RWPE2 (cell line): ENCODE measurements at regions not wholly inside any gene's neighbourhood (a gene's known extent, or its start where the extent isn't known, plus 50 kb on each side); places are given as distances from the start of the nearest gene placed in this dataset.

Source experiments
- ATAC-seq: fragments of 200-7000 bp; cut with Tn5 transposase; 3 replicates; pipeline ENCODE4 v1.9.1; 2021; ENCODE audit warnings: low read depth
- DNase-seq: peaks from one replicate; pipeline ENCODE4 v3.0.0-alpha.2; 2020; ENCODE audit warnings: low spot score
- H3K27ac ChIP-seq: fragments of 450-650 bp; 2 replicates; pipeline ENCODE4 v1.5.1; 2017; ENCODE audit warnings: mild to moderate bottlenecking; ENCODE audit not compliant: poor library complexity, severe bottlenecking
- H3K27me3 ChIP-seq: fragments of 250-450 bp; sonication (Bioruptor Pico); 2 replicates; pipeline ENCODE4 v1.5.1; 2021; ENCODE audit warnings: mild to moderate bottlenecking, moderate library complexity; ENCODE audit not compliant: insufficient read depth, poor library complexity, severe bottlenecking
- H3K36me3 ChIP-seq: fragments of 250-450 bp; sonication (Bioruptor Pico); 2 replicates; pipeline ENCODE4 v1.5.1; 2020; ENCODE audit warnings: low read depth, mild to moderate bottlenecking, moderate library complexity
- H3K4me1 ChIP-seq: fragments of 250-450 bp; sonication (Bioruptor Pico); 2 replicates; pipeline ENCODE4 v1.5.1; 2021; ENCODE audit warnings: mild to moderate bottlenecking, moderate library complexity; ENCODE audit not compliant: insufficient read depth, poor library complexity, severe bottlenecking
- H3K4me3 ChIP-seq: fragments of 250-450 bp; sonication (Bioruptor Pico); 2 replicates; pipeline ENCODE4 v1.5.1; 2021; ENCODE audit warnings: mild to moderate bottlenecking, moderate library complexity; ENCODE audit not compliant: severe bottlenecking
- H3K9me3 ChIP-seq: fragments of 250-450 bp; sonication (Bioruptor Pico); 2 replicates; pipeline ENCODE4 v1.5.1; 2021; ENCODE audit warnings: mild to moderate bottlenecking, moderate library complexity; ENCODE audit not compliant: severe bottlenecking
- CTCF ChIP-seq: fragments of 450-650 bp; IDR thresholded peaks from one replicate; pipeline ENCODE4 v1.5.1; 2017; ENCODE audit warnings: mild to moderate bottlenecking, moderate library complexity; ENCODE audit not compliant: poor library complexity, severe bottlenecking

- DNase-seq (peak; percentile 34), ATAC-seq (no peak)
- Histone ChIP-seq H3K9me3 (no peaks in the 10 kb centered on the region), H3K27ac (no peak overlapping the region), H3K27me3 (no peaks in the 10 kb centered on the region), H3K4me1 (no peaks in the 10 kb centered on the region), H3K4me3 (no peak overlapping the region), H3K36me3 (no peaks in the 10 kb centered on the region)
- no peak for TF ChIP-seq CTCF
These were observed 528.4 kb downstream of the PPARGC1A start for GRCh38 chr4:23361453-23361852.

GRCh38 chr4:23360718-23361117, 529.1 kb downstream of the PPARGC1A start:
- H3K9me3 ChIP-seq: no peaks in the 10 kb centered on the region
- no peaks in the 10 kb centered on the region for H3K4me1 ChIP-seq
- no peak overlapping the region for H3K27ac ChIP-seq
- H3K27me3 ChIP-seq: no peaks in the 10 kb centered on the region
- H3K36me3 ChIP-seq: no peaks in the 10 kb centered on the region
- TF ChIP-seq CTCF: no peak
- DNase-seq (no peak), ATAC-seq (no peak)
- H3K4me3 ChIP-seq: no peak overlapping the region

- TF ChIP-seq CTCF: no peak
These were observed 534.6 kb downstream of the PPARGC1A start for GRCh38 chr4:23355258-23355657.

GRCh38 chr4:23353200-23353599, 536.6 kb downstream of the PPARGC1A start:
- Histone ChIP-seq H3K36me3 (no peaks in the 10 kb centered on the region), H3K4me1 (no peaks in the 10 kb centered on the region), H3K4me3 (no peak overlapping the region), H3K27ac (no peak overlapping the region), H3K27me3 (no peaks in the 10 kb centered on the region), H3K9me3 (no peaks in the 10 kb centered on the region)
- TF ChIP-seq CTCF: no peak
- ATAC-seq (no peak), DNase-seq (no peak)

More at GRCh38 chr4:23355258-23355657, 534.6 kb downstream of the PPARGC1A start:
- no peak for ATAC-seq
- Histone ChIP-seq H3K4me1 (no peaks in the 10 kb centered on the region), H3K27ac (no peak overlapping the region), H3K27me3 (no peaks in the 10 kb centered on the region), H3K4me3 (no peak overlapping the region), H3K9me3 (no peaks in the 10 kb centered on the region), H3K36me3 (no peaks in the 10 kb centered on the region)
- no peak for DNase-seq

GRCh38 chr4:23348789-23349498, 540.9 kb downstream of the PPARGC1A start:
- no peak for DNase-seq
- ATAC-seq: no peak

More at GRCh38 chr4:23348789-23349498, 540.9 kb downstream of the PPARGC1A start:
- no peaks in the 10 kb centered on the region for H3K36me3 ChIP-seq
- H3K27me3 ChIP-seq: no peaks in the 10 kb centered on the region
- H3K9me3 ChIP-seq: no peaks in the 10 kb centered on the region
- no peak overlapping the region for H3K27ac ChIP-seq
- no peaks in the 10 kb centered on the region for H3K4me1 ChIP-seq
- H3K4me3 ChIP-seq: no peak overlapping the region
- no peak for TF ChIP-seq CTCF
